ENCODE measurements at regions not wholly inside any gene's neighbourhood (a gene's known extent, or its start where the extent isn't known, plus 50 kb on each side); places are given as distances from the start of the nearest gene placed in this dataset.

- no peaks in the 10 kb centered on the region for H3K27me3 ChIP-seq
- no peak for TF ChIP-seq POLR2A (IDR thresholded peaks at IDR 0.05)
- H3K36me3 ChIP-seq = no peaks in the 10 kb centered on the region
- WGBS, 2 donors = 50 to 81% methylated on average over 1 of the region's 1 CpG
- no peak overlapping the region for H3K27ac ChIP-seq
- H3K4me3 ChIP-seq = no peak overlapping the region
- no peak for DNase-seq
- H3K4me1 ChIP-seq = peaks cover 0 to 7% (median 0%) of the 10 kb centered on the region in 3 donors
- H3K9me3 ChIP-seq = no peaks in the 10 kb centered on the region
- intact Hi-C loops (cut with DNase I) = no loop called here
These were observed 278.1 kb downstream of the TPBG start for GRCh38 chr6:82641677-82642076.

- intact Hi-C loops (cut with DNase I) = no loop called here
- H3K36me3 ChIP-seq = no peaks in the 10 kb centered on the region
- WGBS, 2 donors = 16 to 38% methylated on average over 3 of the region's 3 CpGs
- H3K4me3 ChIP-seq = no peak overlapping the region
- H3K9me3 ChIP-seq = no peaks in the 10 kb centered on the region
- no peak overlapping the region for H3K27ac ChIP-seq
- H3K27me3 ChIP-seq = no peaks in the 10 kb centered on the region
- TF ChIP-seq CTCF (IDR thresholded peaks at IDR 0.05) = no peak
- no peak for TF ChIP-seq POLR2A (IDR thresholded peaks at IDR 0.05)
- peaks cover 0 to 7% (median 0%) of the 10 kb centered on the region in 3 donors for H3K4me1 ChIP-seq
- no peak for DNase-seq
These were observed 282.1 kb downstream of the TPBG start for GRCh38 chr6:82645536-82646230.

GRCh38 chr6:82646231-82646615, 282.6 kb downstream of the TPBG start:
- H3K9me3 ChIP-seq = no peaks in the 10 kb centered on the region
- no peak for DNase-seq
- H3K4me3 ChIP-seq = no peak overlapping the region
- intact Hi-C loops (cut with DNase I) = no loop called here
- H3K27me3 ChIP-seq = no peaks in the 10 kb centered on the region
- TF ChIP-seq CTCF (IDR thresholded peaks at IDR 0.05) (no peak), POLR2A (IDR thresholded peaks at IDR 0.05) (no peak)
- no peak overlapping the region for H3K27ac ChIP-seq
- no peaks in the 10 kb centered on the region for H3K36me3 ChIP-seq
- WGBS, 2 donors = 23 to 36% methylated on average over 1 of the region's 1 CpG
- H3K4me1 ChIP-seq = peaks cover 0 to 7% (median 0%) of the 10 kb centered on the region in 3 donors

- Histone ChIP-seq H3K27ac (no peak overlapping the region), H3K4me3 (no peak overlapping the region), H3K9me3 (no peaks in the 10 kb centered on the region), H3K4me1 (no peaks in the 10 kb centered on the region), H3K27me3 (no peaks in the 10 kb centered on the region), H3K36me3 (no peaks in the 10 kb centered on the region)
- WGBS, 2 donors = 77 to 85% methylated on average over 5 of the region's 5 CpGs
- intact Hi-C loops (cut with DNase I) = no loop called here
- no peak for TF ChIP-seq CTCF (IDR thresholded peaks at IDR 0.05)
- no peak for TF ChIP-seq POLR2A (IDR thresholded peaks at IDR 0.05)
- DNase-seq = no peak
These were observed 288.3 kb downstream of the TPBG start for GRCh38 chr6:82651845-82652335.

GRCh38 chr6:82679232-82679631, 315.6 kb downstream of the TPBG start:
- TF ChIP-seq POLR2A (IDR thresholded peaks at IDR 0.05) = no peak
- no peak for TF ChIP-seq CTCF (IDR thresholded peaks at IDR 0.05)
- no peaks in the 10 kb centered on the region for H3K36me3 ChIP-seq
- no peaks in the 10 kb centered on the region for H3K9me3 ChIP-seq
- H3K27ac ChIP-seq = no peak overlapping the region
- 83 to 88% methylated on average over 2 of the region's 2 CpGs for WGBS, 2 donors
- no peak overlapping the region for H3K4me3 ChIP-seq
- no peak for DNase-seq
- intact Hi-C loops (cut with DNase I) = no loop called here
- no peaks in the 10 kb centered on the region for H3K27me3 ChIP-seq
- peaks cover 0 to 6% (median 0%) of the 10 kb centered on the region in 3 donors for H3K4me1 ChIP-seq

All from esophagus squamous epithelium (tissue), 5 donors.